ENCODE measurements at regions not wholly inside any gene's neighbourhood (a gene's known extent, or its start where the extent isn't known, plus 50 kb on each side); places are given as distances from the start of the nearest gene placed in this dataset.

GRCh38 chr2:22690096-22690495, 694.9 kb upstream of the KLHL29 start:
- Histone ChIP-seq H3K4me1 (no peaks in the 10 kb centered on the region), H3K27ac (no peak overlapping the region), H3K36me3 (no peaks in the 10 kb centered on the region), H3K27me3 (no peaks in the 10 kb centered on the region), H3K4me3 (no peak overlapping the region), H3K9me3 (peaks cover 0 to 3% of the 10 kb centered on the region in 2 donors)
- no peak for ATAC-seq
- no peak for DNase-seq
- intact Hi-C loops (cut with DNase I) = no loop called here
- no peak for TF ChIP-seq CTCF (IDR thresholded peaks at IDR 0.05)

- Histone ChIP-seq H3K36me3 (no peaks in the 10 kb centered on the region), H3K4me3 (no peak overlapping the region), H3K27me3 (no peaks in the 10 kb centered on the region), H3K4me1 (no peaks in the 10 kb centered on the region), H3K27ac (no peak overlapping the region), H3K9me3 (no peaks in the 10 kb centered on the region)
- ATAC-seq = no peak
- intact Hi-C loops (cut with DNase I) = no loop called here
- no peak for DNase-seq
- no peak for TF ChIP-seq CTCF (IDR thresholded peaks at IDR 0.05)
These were observed 693.3 kb upstream of the KLHL29 start for GRCh38 chr2:22691666-22692065.

GRCh38 chr2:22692746-22693145, 692.2 kb upstream of the KLHL29 start:
- no peaks in the 10 kb centered on the region for H3K36me3 ChIP-seq
- no peaks in the 10 kb centered on the region for H3K27me3 ChIP-seq
- H3K9me3 ChIP-seq = no peaks in the 10 kb centered on the region
- ATAC-seq (no peak), DNase-seq (no peak)
- no peak for TF ChIP-seq CTCF (IDR thresholded peaks at IDR 0.05)
- intact Hi-C loops (cut with DNase I) = no loop called here
- H3K27ac ChIP-seq = no peak overlapping the region
- no peaks in the 10 kb centered on the region for H3K4me1 ChIP-seq
- H3K4me3 ChIP-seq = no peak overlapping the region

- no peaks in the 10 kb centered on the region for H3K4me1 ChIP-seq
- DNase-seq = no peak
- H3K27me3 ChIP-seq = no peaks in the 10 kb centered on the region
- H3K36me3 ChIP-seq = no peaks in the 10 kb centered on the region
- intact Hi-C loops (cut with DNase I) = no loop called here
- no peak for TF ChIP-seq CTCF (IDR thresholded peaks at IDR 0.05)
- no peak for ATAC-seq
- H3K4me3 ChIP-seq = no peak overlapping the region
- H3K27ac ChIP-seq = no peak overlapping the region
- H3K9me3 ChIP-seq = no peaks in the 10 kb centered on the region
These were observed 690.7 kb upstream of the KLHL29 start for GRCh38 chr2:22694300-22694699.

- intact Hi-C loops (cut with DNase I) = no loop called here
- H3K9me3 ChIP-seq = no peaks in the 10 kb centered on the region
- DNase-seq (no peak), ATAC-seq (no peak)
- no peak overlapping the region for H3K27ac ChIP-seq
- H3K27me3 ChIP-seq = no peaks in the 10 kb centered on the region
- H3K4me1 ChIP-seq = no peaks in the 10 kb centered on the region
- H3K36me3 ChIP-seq = no peaks in the 10 kb centered on the region
- no peak overlapping the region for H3K4me3 ChIP-seq
- no peak for TF ChIP-seq CTCF (IDR thresholded peaks at IDR 0.05)
These were observed 690.1 kb upstream of the KLHL29 start for GRCh38 chr2:22694856-22695255.
